Stimulated activated naive CD4-positive, alpha-beta T cell (primary cell): ENCODE measurements at regions not wholly inside any gene's neighbourhood (a gene's known extent, or its start where the extent isn't known, plus 50 kb on each side); places are given as distances from the start of the nearest gene placed in this dataset.
"Not testable (repeated sequence)": the region's sequence is repeated elsewhere in the genome, so short reads cannot be mapped to it uniquely, and the experiment has no call there.

Experiments used
- DNase-seq, 6 experiments: peaks; one replicate each; lab custom pipeline; 2025; lab: John Stamatoyannopoulos, UW

DNA sequence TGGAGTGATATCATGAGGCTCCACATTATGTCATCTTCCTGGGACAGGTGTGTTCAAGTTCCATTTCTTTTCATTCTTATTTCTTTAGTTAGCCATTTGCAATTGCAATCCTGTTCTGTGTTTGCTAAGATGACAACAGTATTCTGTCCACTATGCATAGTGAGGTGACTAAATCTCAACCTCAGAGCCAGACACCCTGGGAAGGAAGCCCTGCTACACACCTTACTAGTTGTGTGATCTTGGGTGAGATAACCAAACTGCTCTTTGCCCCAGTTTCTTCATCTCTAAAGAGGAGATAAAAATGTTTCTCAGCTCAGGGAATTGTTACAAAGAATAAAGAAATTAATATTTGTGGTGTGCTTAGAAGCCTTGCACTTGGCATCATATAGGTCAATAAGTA lies 215.1 kb upstream of the RPS23 start:
- DNase-seq: no peak

- DNase-seq: no peak
Measured at GRCh38 chr5:82491397-82491796, 213.2 kb upstream of the RPS23 start.

GRCh38 chr5:82489683-82490082 lies 211.5 kb upstream of the RPS23 start:
- no peak for DNase-seq

DNA sequence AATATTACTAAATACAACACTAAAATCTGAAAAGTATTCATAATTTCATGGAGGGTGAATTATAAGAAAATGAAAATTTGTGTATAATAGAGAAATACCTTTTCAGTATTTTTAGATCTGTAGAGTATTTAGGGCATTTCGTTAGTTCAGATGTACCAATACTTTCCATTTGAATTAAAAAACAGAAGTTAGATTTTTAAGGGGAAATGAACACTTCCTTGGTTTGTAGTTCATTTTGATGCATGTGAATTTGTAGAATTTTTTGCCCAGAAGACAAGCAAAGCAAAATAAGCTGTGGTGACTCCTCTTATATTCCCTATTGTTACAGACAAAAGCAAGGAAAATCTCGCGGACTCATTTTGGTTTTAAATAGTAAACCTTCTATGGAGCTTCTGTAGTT lies 209.0 kb upstream of the RPS23 start:
- no peak for DNase-seq

DNA sequence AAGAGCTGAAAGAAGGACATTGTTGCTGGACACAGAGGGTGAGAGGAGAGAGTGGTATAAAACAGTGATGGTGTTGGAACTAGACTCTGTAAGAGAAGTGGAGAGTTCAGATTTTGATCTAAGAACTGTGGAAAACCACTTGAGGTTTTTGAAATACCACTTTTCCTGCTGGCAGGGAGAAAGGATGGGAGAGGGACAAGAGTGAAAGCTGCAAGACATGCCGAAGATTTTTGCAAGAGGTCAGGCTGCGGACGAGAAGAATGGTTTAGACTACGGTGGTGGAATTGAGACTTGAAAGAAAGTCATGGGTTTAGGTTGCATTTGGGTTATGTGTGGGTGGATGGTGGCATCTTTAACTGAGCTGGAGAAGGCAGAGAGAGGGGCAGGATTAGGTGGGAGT lies 202.2 kb upstream of the RPS23 start:
- DNase-seq: no peak

- DNase-seq: no peak
Measured at GRCh38 chr5:82476155-82476554, 198.0 kb upstream of the RPS23 start.

DNA sequence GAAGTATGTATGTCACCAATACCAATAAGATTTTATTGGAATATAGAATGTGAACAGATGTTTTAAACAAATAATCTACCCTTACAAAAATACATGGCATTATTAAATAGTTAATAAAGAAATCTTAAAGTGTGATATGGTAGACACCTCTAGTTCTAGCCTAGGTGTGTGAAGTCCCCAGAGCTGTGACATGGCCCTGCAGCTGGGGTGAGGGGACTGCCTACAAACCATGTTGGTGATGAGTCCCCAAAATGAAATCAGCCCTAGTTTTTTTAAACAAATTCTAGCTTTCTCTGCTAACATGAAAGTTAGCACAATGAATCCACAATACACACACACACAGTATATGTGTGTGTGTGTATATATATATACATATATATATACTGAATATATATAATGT lies 195.1 kb upstream of the RPS23 start:
- DNase-seq: no peak

- no peak for DNase-seq
Measured at GRCh38 chr5:82470185-82470994, 192.2 kb upstream of the RPS23 start.

GRCh38 chr5:82466986-82467561 lies 188.9 kb upstream of the RPS23 start:
- no peak for DNase-seq

DNA sequence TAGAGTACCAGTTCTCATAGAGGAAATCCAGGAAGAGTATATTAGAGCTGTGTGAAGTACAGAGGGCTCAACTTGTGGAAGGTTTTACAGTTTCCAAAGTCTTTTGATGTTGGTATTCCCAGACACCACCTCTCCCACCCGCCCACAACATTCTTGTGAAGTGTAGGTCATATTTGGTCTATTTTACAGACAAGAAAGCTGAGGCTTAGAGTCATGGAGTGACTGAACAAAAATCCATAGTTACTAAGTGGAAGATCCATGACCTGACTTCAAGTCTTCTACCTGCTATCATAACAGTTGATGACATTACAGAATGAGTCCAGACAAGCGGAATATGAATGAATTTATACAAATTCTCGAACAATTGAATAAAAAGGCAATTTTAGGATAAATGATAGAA lies 187.1 kb upstream of the RPS23 start:
- DNase-seq: no peak

GRCh38 chr5:82459626-82460025 lies 181.5 kb upstream of the RPS23 start:
- no peak for DNase-seq

- DNase-seq: not testable (repeated sequence)
Measured at GRCh38 chr5:82455317-82455716, 177.2 kb upstream of the RPS23 start.

GRCh38 chr5:82448374-82448773 lies 170.2 kb upstream of the RPS23 start:
- no peak for DNase-seq

- DNase-seq: no peak
Measured at GRCh38 chr5:82447913-82448312, 169.8 kb upstream of the RPS23 start.

- no peak for DNase-seq
Measured at GRCh38 chr5:82446809-82447208, 168.7 kb upstream of the RPS23 start.

DNA sequence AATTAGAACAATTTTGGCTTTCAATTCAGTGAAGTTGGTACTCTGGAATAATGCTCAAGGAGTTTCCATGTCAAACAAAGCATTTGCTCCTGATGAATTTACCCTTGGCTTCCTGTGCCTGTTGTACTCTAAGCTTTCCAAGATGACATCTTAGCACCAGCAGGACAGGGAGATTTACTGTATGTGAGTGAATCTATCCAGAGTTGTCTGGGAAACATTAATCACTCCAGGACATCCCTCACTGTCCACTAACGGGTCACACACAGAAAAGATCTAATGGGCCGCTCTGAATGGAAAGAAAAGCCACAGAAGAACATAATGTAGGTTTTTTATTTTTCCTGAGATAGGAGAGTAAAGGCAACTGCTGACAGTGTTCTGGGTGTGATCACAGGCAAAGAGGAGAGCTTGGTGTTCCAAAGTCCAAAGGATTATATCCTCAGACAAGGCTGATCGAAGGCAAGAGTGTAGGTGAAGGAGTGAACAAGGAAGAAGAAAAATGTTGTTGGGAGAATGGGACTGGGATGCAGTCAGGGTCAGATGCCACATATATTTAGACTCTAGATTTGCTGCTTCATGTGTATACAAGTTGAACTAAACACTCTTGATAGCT lies 167.7 kb upstream of the RPS23 start:
- DNase-seq: no peak

DNA sequence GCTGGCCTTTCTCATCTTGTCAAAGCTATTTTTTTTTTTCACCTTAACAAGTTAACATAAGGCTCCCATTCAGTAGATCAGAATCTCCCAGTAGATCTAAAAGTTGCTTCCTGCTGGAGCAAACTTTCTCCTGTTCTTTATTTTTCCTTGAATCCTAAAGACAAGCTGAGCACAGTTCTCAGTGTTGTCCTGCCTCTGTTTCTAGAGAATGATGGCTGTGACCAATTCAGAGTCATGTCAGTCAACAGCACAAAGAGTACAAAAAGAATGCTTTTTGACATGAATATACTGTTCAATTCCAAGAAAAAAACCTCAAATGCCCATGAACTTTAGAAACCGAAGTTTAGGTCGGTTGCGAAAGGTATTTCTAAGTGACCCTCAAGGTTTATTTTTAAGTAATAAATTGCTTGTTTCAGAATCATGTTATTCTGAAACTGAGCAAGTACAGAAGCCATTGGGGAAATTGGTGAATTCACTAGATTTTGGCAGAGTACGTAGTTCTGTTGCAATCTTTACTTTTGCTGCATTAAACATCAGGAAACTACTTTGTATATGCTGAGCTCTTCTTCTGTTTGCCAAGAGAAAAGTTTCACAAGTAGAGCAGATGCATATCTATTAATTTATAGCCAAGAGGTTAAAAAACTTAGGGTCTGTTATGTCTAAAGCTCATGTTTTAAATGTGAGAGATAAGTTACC lies 161.7 kb upstream of the RPS23 start:
- DNase-seq: no peak

DNA sequence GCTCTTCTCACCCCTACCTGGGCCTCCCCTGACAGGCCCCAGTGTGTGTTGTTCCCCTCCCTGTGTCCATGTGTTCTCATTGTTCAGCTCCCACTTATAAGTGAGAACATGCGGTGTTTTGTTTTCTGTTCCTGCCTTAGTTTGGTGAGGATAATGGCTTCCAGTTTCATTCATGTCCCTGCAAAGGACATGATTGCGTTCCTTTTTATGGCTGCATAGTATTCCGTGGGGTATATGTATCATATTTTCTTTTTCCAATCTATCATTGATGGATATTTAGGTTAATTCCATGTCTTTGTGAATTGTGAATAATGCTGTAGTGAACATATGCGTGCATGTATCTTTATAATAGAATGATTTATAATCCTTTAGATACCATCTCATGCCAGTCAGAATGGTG lies 159.4 kb upstream of the RPS23 start:
- DNase-seq: not testable (repeated sequence)

DNA sequence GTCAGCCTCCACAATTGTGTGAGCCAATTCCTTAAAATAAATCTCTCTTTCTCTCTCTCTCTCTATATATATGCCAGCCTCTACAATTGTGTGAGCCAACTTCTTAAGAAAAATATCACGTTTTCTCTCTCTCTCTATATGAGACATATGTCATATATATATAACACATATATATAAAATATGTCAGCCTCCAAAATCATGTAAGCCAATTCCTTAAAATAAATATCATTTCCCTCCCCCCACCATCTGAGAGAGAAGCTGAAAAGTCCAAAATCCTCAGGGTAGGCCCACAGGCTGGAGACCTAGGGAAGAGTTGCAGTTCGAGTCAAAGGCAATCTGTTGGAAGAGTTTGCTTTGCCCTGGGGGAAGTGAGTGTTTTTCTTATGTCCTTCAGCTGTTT lies 158.1 kb upstream of the RPS23 start:
- DNase-seq: no peak

- DNase-seq: not testable (repeated sequence)
Measured at GRCh38 chr5:82434696-82435660, 156.8 kb upstream of the RPS23 start.

- no peak for DNase-seq
Measured at GRCh38 chr5:82426464-82427154, 148.5 kb upstream of the RPS23 start.
